HAP-1 (cell line): ENCODE measurements at regions not wholly inside any gene's neighbourhood (a gene's known extent, or its start where the extent isn't known, plus 50 kb on each side); places are given as distances from the start of the nearest gene placed in this dataset.
A peak's percentile ranks its signal among the peaks of the same experiment; 100 is the strongest.

ENCODE experiments used
- DNase-seq, 2 experiments: peaks; one replicate each; pipeline ENCODE4 v3.0.0-alpha.2; 2016 to 2020; ENCODE audit warnings: low spot score in 2 of 2
- H3K27me3 ChIP-seq: fragments of 250-450 bp; sonication (Bioruptor Pico); 2 replicates; pipeline ENCODE4 v1.5.1; 2020; ENCODE audit warnings: low read depth, mild to moderate bottlenecking, moderate library complexity
- H3K36me3 ChIP-seq: fragments of 250-450 bp; sonication (Bioruptor Pico); replicated peaks from 2 replicates; pipeline ENCODE4 v1.5.1; 2020; ENCODE audit warnings: mild to moderate bottlenecking
- H3K4me1 ChIP-seq: fragments of 250-450 bp; sonication (Bioruptor Pico); 2 replicates; pipeline ENCODE4 v1.5.1; 2020; ENCODE audit warnings: mild to moderate bottlenecking
- H3K4me3 ChIP-seq: fragments of 250-450 bp; sonication (Bioruptor Pico); 2 replicates; pipeline ENCODE4 v1.5.1; 2020; ENCODE audit warnings: mild to moderate bottlenecking, moderate library complexity
- H3K9me3 ChIP-seq: fragments of 250-450 bp; sonication (Bioruptor Pico); 2 replicates; pipeline ENCODE4 v1.5.1; 2020; ENCODE audit warnings: mild to moderate bottlenecking, moderate library complexity
- in situ Hi-C: fragments of 300-500 bp; cut with MboI; formaldehyde crosslinking; loops from 3 replicates; pipeline ENCODE4 v1.14.3; 2020; ENCODE audit warnings: low sequenced_read_pairs, inconsistent platforms, mixed read lengths

DNA sequence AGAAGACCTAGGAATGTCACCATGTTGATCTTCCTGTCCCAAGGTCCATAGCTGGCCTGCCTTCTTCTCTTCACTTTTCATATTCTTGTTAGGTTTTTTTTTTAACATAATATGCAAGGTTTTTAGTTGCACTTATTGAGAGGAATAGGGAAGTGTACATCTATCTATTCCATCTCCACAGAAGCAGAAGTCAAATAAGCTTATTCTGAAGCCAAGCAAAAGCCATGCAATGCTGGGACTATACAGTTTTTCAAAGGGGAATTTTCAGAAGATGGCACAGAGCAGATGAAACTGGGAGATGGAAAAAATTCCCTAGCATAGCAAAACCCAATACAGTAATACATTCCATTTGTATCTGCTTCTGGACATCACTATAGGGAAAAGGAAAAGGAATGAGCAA, 447.6 kb downstream of the GADD45G start:
- no peak for DNase-seq
- Histone ChIP-seq H3K9me3 (no peaks in the 10 kb centered on the region), H3K4me1 (no peaks in the 10 kb centered on the region), H3K27me3 (no peaks in the 10 kb centered on the region), H3K4me3 (no peak overlapping the region), H3K36me3 (no peaks in the 10 kb centered on the region)
- in situ Hi-C loops = no loop called here

DNA sequence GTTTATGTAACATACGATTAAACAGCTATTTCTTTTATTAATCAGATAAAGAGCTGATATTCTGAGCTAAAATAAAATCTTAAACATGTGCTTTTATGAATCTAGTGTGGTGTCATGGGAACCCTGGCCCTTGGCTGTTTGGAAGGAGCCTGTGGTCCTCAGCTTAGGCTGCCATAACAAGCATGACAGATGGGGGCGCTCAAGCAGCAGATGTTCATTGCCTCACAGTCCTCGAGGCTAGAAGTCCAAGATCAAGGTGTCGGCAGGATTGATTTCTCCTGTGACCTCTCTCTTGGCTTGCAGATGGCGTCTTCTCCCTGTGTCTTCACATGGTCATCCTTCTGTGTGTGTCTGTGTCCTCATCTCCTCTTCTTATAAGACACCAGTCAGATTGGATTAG, 448.2 kb downstream of the GADD45G start:
- H3K4me3 ChIP-seq = no peak overlapping the region
- in situ Hi-C loops = no loop called here
- H3K36me3 ChIP-seq = no peaks in the 10 kb centered on the region
- no peaks in the 10 kb centered on the region for H3K27me3 ChIP-seq
- H3K4me1 ChIP-seq = no peaks in the 10 kb centered on the region
- peak in 1 of 2 experiments; percentile 50 for DNase-seq
- H3K9me3 ChIP-seq = no peaks in the 10 kb centered on the region

DNA sequence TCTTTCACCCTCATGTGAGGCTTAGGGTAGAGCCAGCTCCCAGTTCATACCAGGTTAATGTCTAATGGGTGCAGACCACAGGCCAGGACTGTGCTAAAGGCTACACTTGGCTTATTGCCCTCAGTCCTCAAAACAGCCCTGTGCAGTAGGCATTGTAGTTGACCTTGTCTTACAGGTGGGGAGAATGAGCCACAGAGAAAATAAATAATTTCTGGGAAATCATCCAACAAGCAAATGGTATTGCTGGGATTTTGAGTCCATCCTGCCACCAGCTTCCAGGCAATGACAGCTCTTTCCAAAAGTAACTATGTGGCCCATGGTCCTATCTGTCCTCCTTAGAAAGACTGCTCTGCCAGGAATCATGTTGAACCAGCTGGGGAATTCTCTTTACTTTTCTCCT, 450.0 kb downstream of the GADD45G start:
- H3K36me3 ChIP-seq = no peaks in the 10 kb centered on the region
- no peak for DNase-seq
- H3K27me3 ChIP-seq = no peaks in the 10 kb centered on the region
- no peak overlapping the region for H3K4me3 ChIP-seq
- no peaks in the 10 kb centered on the region for H3K9me3 ChIP-seq
- H3K4me1 ChIP-seq = no peaks in the 10 kb centered on the region
- in situ Hi-C loops = no loop called here

DNA sequence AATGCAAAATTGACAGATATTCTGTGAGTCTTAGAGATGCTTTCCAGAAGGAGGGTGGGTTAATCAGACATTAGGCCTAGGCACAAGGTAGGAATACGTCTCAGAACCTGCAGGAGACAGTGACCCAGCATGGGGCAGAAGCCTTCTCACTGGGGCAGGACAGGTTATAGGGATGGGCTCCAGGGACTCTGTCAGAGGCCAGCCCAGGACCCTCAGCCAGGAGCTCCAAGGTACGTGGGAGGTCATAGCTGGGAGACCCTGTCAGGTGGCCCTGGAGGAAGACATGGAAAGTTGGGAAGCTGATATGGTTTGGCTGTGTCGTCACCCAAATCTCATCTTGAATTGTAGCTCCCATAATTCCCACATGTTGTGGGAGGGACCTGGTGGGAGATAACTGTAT, 450.4 kb downstream of the GADD45G start:
- in situ Hi-C loops = no loop called here

DNA sequence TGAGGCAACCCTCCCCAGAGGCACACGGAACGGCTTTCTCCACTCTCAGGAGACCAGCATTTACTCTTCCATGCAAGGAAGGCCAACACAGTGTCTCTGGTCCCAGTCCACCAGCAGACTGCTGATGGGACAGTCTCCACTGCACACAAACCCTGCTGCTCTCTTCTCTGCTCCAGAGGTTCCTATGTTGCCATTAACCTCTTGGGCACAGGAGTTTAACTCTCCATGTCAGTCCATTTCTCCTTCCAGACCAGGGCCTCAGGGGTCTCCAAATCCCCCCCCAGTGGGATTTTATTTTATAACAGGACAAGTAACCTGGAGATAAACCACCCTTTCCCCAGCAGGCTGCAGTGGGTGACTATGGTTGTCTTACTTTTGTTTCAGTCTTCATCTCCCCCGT, 452.5 kb downstream of the GADD45G start:
- H3K9me3 ChIP-seq = no peaks in the 10 kb centered on the region
- H3K36me3 ChIP-seq = no peaks in the 10 kb centered on the region
- no peak overlapping the region for H3K4me3 ChIP-seq
- in situ Hi-C loops = no loop called here
- H3K27me3 ChIP-seq = no peaks in the 10 kb centered on the region
- no peak for DNase-seq
- no peaks in the 10 kb centered on the region for H3K4me1 ChIP-seq

More for the DNA sequence above, 450.4 kb downstream of the GADD45G start:
- H3K4me3 ChIP-seq = no peak overlapping the region
- no peaks in the 10 kb centered on the region for H3K36me3 ChIP-seq
- DNase-seq = no peak
- no peaks in the 10 kb centered on the region for H3K4me1 ChIP-seq
- H3K27me3 ChIP-seq = no peaks in the 10 kb centered on the region
- H3K9me3 ChIP-seq = no peaks in the 10 kb centered on the region

DNA sequence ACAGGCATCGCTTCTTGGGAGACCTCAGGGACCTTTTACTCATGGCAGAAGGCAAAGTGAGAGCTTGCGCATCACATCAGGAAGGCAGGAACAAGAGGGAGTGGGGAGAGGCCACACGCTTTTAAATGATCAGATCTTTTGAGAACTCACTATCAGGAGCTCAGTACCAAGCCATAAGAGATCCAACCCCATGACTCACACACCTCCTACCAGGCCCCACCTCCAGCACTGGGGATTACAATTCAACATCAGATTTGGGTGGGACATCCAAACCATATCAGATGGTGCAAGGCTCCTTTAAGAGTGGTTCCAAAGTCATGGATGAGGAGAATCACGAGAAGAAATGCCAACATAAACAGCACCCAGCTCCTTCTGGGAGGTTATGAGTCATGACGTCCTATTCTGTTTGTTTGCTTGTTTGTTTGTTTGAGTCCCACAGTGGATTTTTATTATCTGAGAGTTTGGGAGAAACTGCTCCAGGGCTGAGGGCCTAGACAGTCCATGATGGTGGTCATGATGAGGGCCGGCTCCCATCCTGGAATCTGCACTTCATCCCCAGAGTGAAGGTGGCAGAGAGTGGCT, 453.5 kb downstream of the GADD45G start:
- Histone ChIP-seq H3K36me3 (no peaks in the 10 kb centered on the region), H3K27me3 (no peaks in the 10 kb centered on the region), H3K4me1 (no peaks in the 10 kb centered on the region), H3K4me3 (no peak overlapping the region), H3K9me3 (no peaks in the 10 kb centered on the region)
- DNase-seq = no peak
- in situ Hi-C loops = no loop called here

DNA sequence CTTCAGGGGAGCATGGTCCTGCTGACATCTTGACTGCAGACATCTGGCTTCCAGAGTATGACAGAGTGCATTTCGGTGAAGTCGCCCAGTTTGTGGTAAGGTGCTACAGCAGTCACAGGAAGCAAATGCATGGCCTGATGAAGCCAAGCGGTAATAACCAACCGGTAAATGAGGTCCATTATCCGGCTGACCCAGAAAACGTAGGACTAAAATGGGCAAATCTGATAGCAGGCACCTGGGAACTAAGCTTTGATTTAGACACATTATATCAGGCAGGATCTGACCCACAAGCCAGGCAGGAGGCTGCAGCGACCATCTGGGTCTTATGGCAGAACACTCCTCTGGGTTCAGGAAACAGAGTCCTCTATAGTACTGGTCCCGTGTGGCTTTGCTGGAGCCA, 454.6 kb downstream of the GADD45G start:
- H3K27me3 ChIP-seq = no peaks in the 10 kb centered on the region
- in situ Hi-C loops = no loop called here
- no peaks in the 10 kb centered on the region for H3K36me3 ChIP-seq

DNA sequence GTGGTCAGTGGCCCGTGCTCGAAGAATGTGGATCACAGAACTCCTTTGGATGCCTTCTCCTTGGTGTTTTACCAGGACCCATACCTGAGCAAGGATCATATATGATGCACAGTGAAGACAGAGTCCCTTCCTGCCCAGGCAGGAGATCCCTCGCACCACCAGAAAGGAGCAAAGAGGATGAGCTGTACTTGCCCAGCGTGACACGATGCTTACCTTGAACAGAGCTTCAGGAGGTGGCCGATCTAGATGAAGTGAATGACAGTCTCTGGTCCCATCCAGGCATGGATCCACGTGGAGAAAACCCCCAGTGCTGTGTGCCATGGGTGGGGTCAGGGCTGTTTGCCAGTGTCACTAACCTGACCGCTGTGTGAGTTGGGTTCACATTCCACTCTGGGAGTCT, 455.4 kb downstream of the GADD45G start:
- Histone ChIP-seq H3K4me3 (no peak overlapping the region), H3K27me3 (no peaks in the 10 kb centered on the region), H3K4me1 (no peaks in the 10 kb centered on the region), H3K9me3 (no peaks in the 10 kb centered on the region), H3K36me3 (no peaks in the 10 kb centered on the region)
- DNase-seq = no peak
- in situ Hi-C loops = no loop called here

More for the DNA sequence above, 454.6 kb downstream of the GADD45G start:
- H3K4me1 ChIP-seq = no peaks in the 10 kb centered on the region
- H3K9me3 ChIP-seq = no peaks in the 10 kb centered on the region
- no peak for DNase-seq
- no peak overlapping the region for H3K4me3 ChIP-seq

DNA sequence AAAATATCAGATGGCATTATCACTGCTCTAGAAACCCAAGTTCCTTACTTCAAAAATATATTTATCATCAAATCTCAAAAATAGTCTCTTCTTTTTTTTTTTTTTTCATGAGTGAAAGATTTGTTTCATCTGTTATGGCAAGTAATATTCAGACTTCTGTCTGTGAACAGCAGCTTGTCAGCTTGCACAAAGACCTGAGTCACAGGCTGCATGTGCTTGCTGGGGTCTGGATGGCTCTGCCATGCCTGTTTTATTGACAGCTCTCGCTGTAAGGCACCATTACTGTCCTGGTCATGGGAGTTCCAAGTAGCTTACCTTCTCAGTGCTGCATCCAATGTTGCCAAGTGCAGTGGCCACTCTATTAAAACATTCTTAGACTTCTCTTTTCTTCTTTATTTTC, 456.4 kb downstream of the GADD45G start:
- H3K36me3 ChIP-seq = no peaks in the 10 kb centered on the region
- H3K9me3 ChIP-seq = no peaks in the 10 kb centered on the region
- H3K4me1 ChIP-seq = no peaks in the 10 kb centered on the region
- in situ Hi-C loops = no loop called here
- no peaks in the 10 kb centered on the region for H3K27me3 ChIP-seq
- DNase-seq = no peak
- no peak overlapping the region for H3K4me3 ChIP-seq

DNA sequence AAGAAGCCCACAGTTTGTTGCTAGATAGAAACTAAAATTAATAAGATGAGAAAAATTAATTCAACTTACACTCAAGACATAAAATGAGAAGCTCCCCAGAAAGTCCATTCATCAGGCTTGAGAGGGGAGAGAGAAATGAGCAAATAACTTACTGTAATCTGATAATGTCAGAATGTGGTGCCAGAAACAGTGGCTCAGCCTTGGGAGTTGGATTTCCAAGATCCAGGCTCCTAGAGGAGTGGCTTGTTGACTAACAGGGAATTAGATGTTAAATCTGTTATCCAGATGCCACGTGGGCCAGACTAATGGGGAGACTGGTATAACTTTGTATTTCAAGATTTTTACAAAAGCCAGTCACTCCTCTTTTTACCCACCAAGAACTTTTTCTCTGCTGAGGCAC, 458.2 kb downstream of the GADD45G start:
- in situ Hi-C loops = no loop called here

DNA sequence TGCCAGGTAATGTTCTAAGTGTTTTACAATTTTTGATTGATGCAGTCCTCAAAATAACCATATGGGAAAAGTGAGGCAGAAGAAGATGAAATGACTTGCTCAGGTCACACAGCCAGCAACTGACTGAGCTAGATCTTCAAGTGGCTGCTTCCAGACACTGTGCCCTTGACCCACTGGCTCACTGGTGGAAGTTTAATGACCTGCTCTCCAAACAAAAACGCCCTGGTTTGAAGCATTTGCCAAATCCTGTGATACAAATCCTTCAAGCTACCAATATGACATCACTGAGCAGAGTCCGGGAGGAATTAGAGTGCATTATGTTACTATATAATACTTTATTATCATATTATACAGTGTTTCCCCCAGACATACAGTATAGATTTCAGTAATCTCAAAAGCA, 459.4 kb downstream of the GADD45G start:
- Histone ChIP-seq H3K4me1 (no peaks in the 10 kb centered on the region), H3K4me3 (no peak overlapping the region), H3K9me3 (no peaks in the 10 kb centered on the region), H3K27me3 (no peaks in the 10 kb centered on the region), H3K36me3 (no peaks in the 10 kb centered on the region)
- in situ Hi-C loops = no loop called here
- no peak for DNase-seq

More for the DNA sequence above, 458.2 kb downstream of the GADD45G start:
- H3K36me3 ChIP-seq = no peaks in the 10 kb centered on the region
- H3K9me3 ChIP-seq = no peaks in the 10 kb centered on the region
- H3K4me1 ChIP-seq = no peaks in the 10 kb centered on the region
- no peak for DNase-seq
- H3K4me3 ChIP-seq = no peak overlapping the region
- no peaks in the 10 kb centered on the region for H3K27me3 ChIP-seq

DNA sequence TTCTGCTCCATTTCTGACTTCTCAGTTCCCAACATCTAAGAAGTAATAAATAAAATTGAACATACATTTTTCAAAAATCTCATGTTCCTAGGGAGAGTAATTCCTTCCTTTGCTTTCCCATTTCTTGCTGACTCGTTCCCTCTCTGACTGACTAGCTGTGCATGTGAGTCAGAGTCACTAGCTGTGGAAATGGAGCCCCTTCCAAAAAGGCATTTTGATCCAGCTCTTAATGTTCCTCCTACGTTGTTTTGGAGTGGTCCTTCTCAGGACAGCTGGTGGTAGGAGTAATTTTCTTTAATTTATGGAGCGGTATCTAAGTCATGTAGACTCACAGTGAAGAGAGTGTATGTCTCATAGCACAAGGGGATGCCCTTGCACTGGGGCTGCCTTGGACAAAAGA, 460.2 kb downstream of the GADD45G start:
- H3K4me1 ChIP-seq = no peaks in the 10 kb centered on the region
- H3K4me3 ChIP-seq = no peak overlapping the region
- in situ Hi-C loops = no loop called here
- no peaks in the 10 kb centered on the region for H3K27me3 ChIP-seq
- no peaks in the 10 kb centered on the region for H3K9me3 ChIP-seq
- no peaks in the 10 kb centered on the region for H3K36me3 ChIP-seq
- no peak for DNase-seq

DNA sequence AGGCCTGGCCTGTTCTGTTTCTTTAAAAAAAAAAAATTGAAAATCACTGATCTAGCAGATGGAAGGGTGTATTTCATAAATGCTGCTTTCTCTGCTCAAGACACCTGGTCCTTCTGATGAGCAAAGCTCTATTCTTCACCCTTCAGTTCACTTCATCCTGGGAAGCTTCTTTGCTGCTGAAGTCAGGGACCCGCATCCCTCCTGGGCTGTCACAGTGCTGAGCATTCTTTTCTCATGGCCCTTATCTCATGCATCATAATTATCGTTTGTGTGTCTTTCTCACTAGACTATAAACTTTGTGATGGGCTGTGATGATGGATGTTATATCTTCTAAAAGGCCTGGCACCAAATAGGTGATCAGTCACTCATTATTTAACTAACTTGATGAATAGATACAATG, 461.0 kb downstream of the GADD45G start:
- in situ Hi-C loops = no loop called here
- no peak for DNase-seq
- Histone ChIP-seq H3K4me1 (no peaks in the 10 kb centered on the region), H3K9me3 (no peaks in the 10 kb centered on the region), H3K27me3 (no peaks in the 10 kb centered on the region), H3K36me3 (no peaks in the 10 kb centered on the region), H3K4me3 (no peak overlapping the region)

DNA sequence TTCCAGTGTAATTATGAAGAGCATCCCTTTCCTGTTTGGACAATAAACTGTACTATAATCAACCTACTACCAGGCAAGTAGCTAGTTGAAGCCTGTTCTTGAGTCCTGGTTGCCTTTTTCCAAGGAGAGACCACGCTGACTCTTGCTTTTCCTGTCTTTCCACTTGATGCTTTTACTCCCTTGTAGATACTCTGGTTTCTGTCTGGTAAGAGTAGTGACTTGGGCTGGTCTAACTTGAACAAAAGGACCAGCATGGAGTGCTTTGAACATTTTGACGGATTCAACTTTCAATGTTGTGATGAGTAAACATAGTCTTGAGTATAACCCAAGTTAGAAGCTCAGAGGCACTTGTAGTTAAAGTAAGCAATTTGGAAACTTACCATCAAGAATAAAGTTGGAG, 464.3 kb downstream of the GADD45G start:
- in situ Hi-C loops = no loop called here
- Histone ChIP-seq H3K27me3 (0 out of 2 replicates have a peak, but pooled peaks cover 2% of the 10 kb centered on the region), H3K4me1 (no peaks in the 10 kb centered on the region)

DNA sequence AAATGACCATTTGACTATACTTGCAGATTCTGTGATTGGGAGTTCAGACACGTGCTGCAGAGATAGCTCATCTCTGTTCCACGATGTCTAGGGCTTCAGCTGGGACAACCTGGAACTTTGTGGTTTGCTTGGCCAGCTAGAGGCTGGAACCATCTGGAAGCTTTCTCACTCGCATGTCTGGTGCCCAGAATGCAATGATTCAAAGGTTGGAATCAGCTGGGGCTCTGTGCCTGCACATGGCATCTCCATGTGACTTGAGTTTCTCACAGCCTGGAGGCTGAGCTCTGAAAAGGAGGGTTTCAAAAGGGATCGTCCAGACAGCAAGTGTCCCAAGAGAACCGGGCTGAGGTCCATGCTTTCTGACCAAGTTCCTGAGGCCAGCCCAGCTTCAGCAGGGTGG, 465.2 kb downstream of the GADD45G start:
- Histone ChIP-seq H3K4me3 (no peak overlapping the region), H3K4me1 (no peaks in the 10 kb centered on the region), H3K9me3 (no peaks in the 10 kb centered on the region), H3K27me3 (peaks cover 2% of the 10 kb centered on the region; the same call in 1 of the 2 replicates), H3K36me3 (no peaks in the 10 kb centered on the region)
- DNase-seq = no peak
- in situ Hi-C loops = no loop called here

More for the DNA sequence above, 464.3 kb downstream of the GADD45G start:
- Histone ChIP-seq H3K36me3 (no peaks in the 10 kb centered on the region), H3K4me3 (no peak overlapping the region), H3K9me3 (no peaks in the 10 kb centered on the region)
- no peak for DNase-seq
